ENCODE measurements at regions not wholly inside any gene's neighbourhood (a gene's known extent, or its start where the extent isn't known, plus 50 kb on each side); places are given as distances from the start of the nearest gene placed in this dataset.

DNA sequence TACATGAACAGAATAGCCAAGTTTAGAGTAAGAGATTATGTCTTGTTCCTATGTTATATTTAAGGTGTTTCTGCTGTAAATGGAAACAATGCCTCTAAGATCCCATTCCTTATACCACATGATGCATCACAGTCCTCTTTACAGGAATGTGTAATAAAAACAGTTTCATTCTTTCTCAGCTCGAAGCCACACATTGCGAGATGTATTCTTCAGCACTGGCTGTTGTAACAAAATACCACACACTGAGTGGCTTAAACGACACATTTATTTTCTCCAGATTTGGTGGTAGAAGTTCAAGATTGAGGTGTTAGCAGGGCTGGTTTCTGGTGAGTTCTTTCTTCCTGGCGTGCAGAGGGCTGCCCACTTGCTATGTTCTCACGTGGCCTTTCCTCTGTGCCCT lies 246.2 kb downstream of the SOCS6 start:
- TF ChIP-seq CTCF (conservative IDR thresholded peaks at IDR 0.05; ENCODE audit: low read depth, low read length) (no peak), EZH2 (IDR thresholded peaks at IDR 0.05; ENCODE audit: borderline replicate concordance, low read depth, low read length, poor library complexity, severe bottlenecking) (no peak)

Data from A673 (cell line).